Gastrocnemius medialis (tissue), 4 donors: ENCODE measurements at regions not wholly inside any gene's neighbourhood (a gene's known extent, or its start where the extent isn't known, plus 50 kb on each side); places are given as distances from the start of the nearest gene placed in this dataset.

ENCODE experiments used
- ATAC-seq, 2 donors: fragments of 150-250 bp; one replicate each; pipeline ENCODE4 v1.9.1; 2016
- DNase-seq, 2 donors: peaks; one replicate each; pipeline ENCODE4 v3.0.0-alpha.2; 2019
- H3K27ac ChIP-seq, 4 donors: fragments of 200-600 bp; sonication (generic); 1 replicate in 1 of 4; 2 replicates in 3 of 4; pipeline ENCODE4 v1.5.1; 2016 to 2018; ENCODE audit warnings: mild to moderate bottlenecking in 2 of 4, moderate library complexity in 1 of 4
- H3K27me3 ChIP-seq, 3 donors: fragments of 200-600 bp; sonication (generic) in 2 of 3; 1 replicate in 1 of 3; 2 replicates in 2 of 3; pipeline versions ENCODE4 v1.5.1 to v1.6.0; 2016 to 2019; ENCODE audit warnings: mild to moderate bottlenecking in 1 of 3, moderate library complexity in 1 of 3
- H3K36me3 ChIP-seq, 2 donors: fragments of 200-600 bp; sonication (generic) in 1 of 2; one replicate each; pipeline ENCODE4 v1.5.1; 2017 to 2018
- H3K4me1 ChIP-seq, 2 donors: fragments of 200-600 bp; sonication (generic) in 1 of 2; one replicate each; pipeline ENCODE4 v1.5.1; 2016 to 2017; ENCODE audit warnings: mild to moderate bottlenecking in 2 of 2
- H3K4me3 ChIP-seq, 4 donors: fragments of 200-600 bp; sonication (generic) in 3 of 4; 1 replicate in 1 of 4; 2 replicates in 3 of 4; pipeline ENCODE4 v1.5.1; 2016 to 2019; ENCODE audit warnings: mild to moderate bottlenecking in 2 of 4
- H3K9me3 ChIP-seq, 3 donors: fragments of 200-600 bp; sonication (generic) in 2 of 3; 1 replicate in 1 of 3; 2 replicates in 2 of 3; pipeline ENCODE4 v1.5.1; 2016 to 2019
- CTCF ChIP-seq, 5 experiments: fragments of 450-650 bp in 3 of 5; fragments of 200-600 bp in 2 of 5; sonication (generic) in 2 of 5; IDR thresholded peaks in 4 of 5; conservative IDR thresholded peaks in 1 of 5; 1 replicate in 4 of 5; 2 replicates in 1 of 5; pipeline ENCODE4 v1.5.1; 2016 to 2019; ENCODE audit warnings: antibody characterized with exemption in 5 of 5, mild to moderate bottlenecking in 3 of 5, moderate library complexity in 3 of 5
- POLR2A ChIP-seq, 2 donors: fragments of 450-650 bp; IDR thresholded peaks; one replicate each; pipeline ENCODE4 v1.6.1; 2017; ENCODE audit warnings: antibody characterized with exemption in 2 of 2, mild to moderate bottlenecking in 2 of 2, moderate library complexity in 2 of 2
- in situ Hi-C, 4 donors: fragments of 200-750 bp; cut with MboI; loops; one replicate each; pipeline versions ENCODE4 v1.15.0 to v1.8.0; 2017; ENCODE audit warnings: low sequenced_read_pairs in 4 of 4
- intact Hi-C: fragments of 100-400 bp; cut with DNase I; formaldehyde crosslinking; loops from one replicate; pipeline ENCODE4 v1.15.1; 2023; ENCODE audit warnings: low total_unique reads

GRCh38 chr6:113796038-113796437 lies 61.1 kb upstream of the MARCKS start:
- no peaks in the 10 kb centered on the region for H3K27me3 ChIP-seq
- TF ChIP-seq CTCF (IDR thresholded peaks at IDR 0.05 in 4 of 5, conservative IDR thresholded peaks at IDR 0.05 in 1 of 5), result no peak
- no peak for TF ChIP-seq POLR2A (IDR thresholded peaks at IDR 0.05)
- intact Hi-C loops, result no loop called here
- H3K36me3 ChIP-seq, result no peaks in the 10 kb centered on the region
- ATAC-seq (no peak), DNase-seq (no peak)
- in situ Hi-C loops, result no loop called here
- H3K27ac ChIP-seq, result no peak overlapping the region
- H3K4me1 ChIP-seq, result no peaks in the 10 kb centered on the region
- no peak overlapping the region for H3K4me3 ChIP-seq
- H3K9me3 ChIP-seq, result no peaks in the 10 kb centered on the region

- in situ Hi-C loops (no loop called here), intact Hi-C loops (no loop called here)
- TF ChIP-seq CTCF (IDR thresholded peaks at IDR 0.05 in 4 of 5, conservative IDR thresholded peaks at IDR 0.05 in 1 of 5), result no peak
- no peak for TF ChIP-seq POLR2A (IDR thresholded peaks at IDR 0.05)
- H3K27ac ChIP-seq, result no peak overlapping the region
- no peaks in the 10 kb centered on the region for H3K9me3 ChIP-seq
- H3K4me3 ChIP-seq, result no peak overlapping the region
- no peaks in the 10 kb centered on the region for H3K27me3 ChIP-seq
- ATAC-seq (no peak), DNase-seq (no peak)
- no peaks in the 10 kb centered on the region for H3K4me1 ChIP-seq
- no peaks in the 10 kb centered on the region for H3K36me3 ChIP-seq
Measured at GRCh38 chr6:113802779-113803178, 54.4 kb upstream of the MARCKS start.

- in situ Hi-C loops (no loop called here), intact Hi-C loops (no loop called here)
- ATAC-seq (no peak), DNase-seq (no peak)
- Histone ChIP-seq H3K9me3 (no peaks in the 10 kb centered on the region), H3K27ac (no peak overlapping the region), H3K36me3 (no peaks in the 10 kb centered on the region), H3K4me1 (no peaks in the 10 kb centered on the region), H3K27me3 (no peaks in the 10 kb centered on the region), H3K4me3 (no peak overlapping the region)
- no peak for TF ChIP-seq POLR2A (IDR thresholded peaks at IDR 0.05)
- no peak for TF ChIP-seq CTCF (IDR thresholded peaks at IDR 0.05 in 4 of 5, conservative IDR thresholded peaks at IDR 0.05 in 1 of 5)
Measured at GRCh38 chr6:113805173-113805790, 51.9 kb upstream of the MARCKS start.

GRCh38 chr6:113805811-113806495 lies 51.2 kb upstream of the MARCKS start:
- no peak for DNase-seq
- no peaks in the 10 kb centered on the region for H3K4me1 ChIP-seq
- no peak for TF ChIP-seq POLR2A (IDR thresholded peaks at IDR 0.05)
- no peak for TF ChIP-seq CTCF (IDR thresholded peaks at IDR 0.05 in 4 of 5, conservative IDR thresholded peaks at IDR 0.05 in 1 of 5)
- H3K27me3 ChIP-seq, result no peaks in the 10 kb centered on the region
- no peak for ATAC-seq
- in situ Hi-C loops, result no loop called here
- no peak overlapping the region for H3K4me3 ChIP-seq
- H3K36me3 ChIP-seq, result no peaks in the 10 kb centered on the region
- intact Hi-C loops, result no loop called here
- no peaks in the 10 kb centered on the region for H3K9me3 ChIP-seq
- no peak overlapping the region for H3K27ac ChIP-seq
